ENCODE measurements at regions not wholly inside any gene's neighbourhood (a gene's known extent, or its start where the extent isn't known, plus 50 kb on each side); places are given as distances from the start of the nearest gene placed in this dataset.

DNA sequence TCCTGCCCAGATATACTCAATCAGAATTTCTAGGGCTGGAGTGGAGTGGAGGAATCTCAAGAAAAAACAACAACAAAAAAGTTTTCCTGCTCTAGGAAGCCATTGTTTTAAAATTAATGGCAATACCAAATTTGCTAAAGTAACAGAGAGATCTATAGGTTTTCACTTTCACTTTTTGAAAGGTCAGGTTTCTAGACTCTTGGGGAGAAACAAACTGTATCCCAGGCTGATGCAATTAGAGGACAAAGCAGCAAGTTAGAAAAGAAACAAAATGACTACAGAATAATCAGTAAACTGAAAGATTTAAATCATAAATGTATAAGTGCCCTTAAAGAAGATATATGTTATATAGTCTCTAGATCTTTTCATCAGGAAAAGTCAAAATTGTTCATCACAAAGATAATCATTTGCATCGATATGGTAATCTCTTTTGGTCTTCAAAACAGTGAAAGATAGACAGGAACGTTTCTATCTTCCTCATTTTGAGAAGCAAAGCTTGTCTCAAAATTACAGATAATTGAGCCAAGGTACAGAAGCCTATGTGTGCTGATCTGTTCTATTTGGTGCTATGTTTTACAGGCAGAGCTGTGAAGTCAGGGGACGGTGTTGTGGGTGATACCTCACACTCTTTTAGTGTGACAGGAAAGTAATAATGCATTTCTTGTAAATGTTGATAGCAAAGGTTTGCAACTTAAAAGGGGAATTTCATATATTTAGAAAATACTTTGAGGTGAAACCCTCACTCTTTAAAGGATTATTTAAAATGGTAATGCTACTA lies 1746.6 kb upstream of the C9orf72 start:
- no peak for TF ChIP-seq CTCF (IDR thresholded peaks at IDR 0.05)
- no peak for TF ChIP-seq POLR2A (IDR thresholded peaks at IDR 0.05)

All from testis (tissue), 2 donors.